ENCODE measurements at regions not wholly inside any gene's neighbourhood (a gene's known extent, or its start where the extent isn't known, plus 50 kb on each side); places are given as distances from the start of the nearest gene placed in this dataset.

GRCh38 chr1:104854529-104854928 is 1104.8 kb downstream of the AMY1C start:
- DNase-seq: no peak
- no peak for ATAC-seq
- intact Hi-C loops (cut with DNase I): no loop called here

GRCh38 chr1:104855550-104855949 is 1105.9 kb downstream of the AMY1C start:
- intact Hi-C loops (cut with DNase I): no loop called here
- DNase-seq (no peak), ATAC-seq (no peak)

DNA sequence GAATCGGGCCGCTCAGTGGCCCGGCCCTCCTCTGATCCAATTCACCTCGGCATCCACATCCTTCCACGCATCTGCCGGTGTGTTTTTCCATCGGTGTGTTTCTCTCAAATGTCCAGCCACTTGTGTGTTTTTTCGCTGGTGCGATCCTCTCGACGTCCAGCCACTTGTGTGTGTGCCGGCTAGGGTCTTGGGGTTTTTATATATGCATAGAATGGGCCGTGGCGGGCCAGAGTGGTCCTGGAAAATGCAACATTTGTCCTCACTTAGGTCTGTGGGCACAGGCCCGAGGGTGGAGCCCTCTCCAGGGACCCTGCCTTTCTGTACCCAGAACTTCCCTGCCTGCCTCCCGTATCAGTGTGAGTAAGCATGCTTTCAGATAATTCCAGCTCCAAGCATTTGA is 1106.4 kb downstream of the AMY1C start:
- ATAC-seq (no peak), DNase-seq (no peak)
- intact Hi-C loops (cut with DNase I): no loop called here

GRCh38 chr1:104856518-104856917 is 1106.8 kb downstream of the AMY1C start:
- ATAC-seq (no peak), DNase-seq (no peak)
- intact Hi-C loops (cut with DNase I): no loop called here

- intact Hi-C loops (cut with DNase I): no loop called here
- no peak for ATAC-seq
- no peak for DNase-seq
These were observed 1119.1 kb downstream of the AMY1C start for GRCh38 chr1:104868794-104869193.

- DNase-seq (no peak), ATAC-seq (no peak)
- intact Hi-C loops (cut with DNase I): no loop called here
These were observed 1124.3 kb downstream of the AMY1C start for GRCh38 chr1:104874044-104874443.

GRCh38 chr1:104878203-104878909 is 1128.7 kb downstream of the AMY1C start:
- no peak for ATAC-seq
- no peak for DNase-seq
- intact Hi-C loops (cut with DNase I): no loop called here

DNA sequence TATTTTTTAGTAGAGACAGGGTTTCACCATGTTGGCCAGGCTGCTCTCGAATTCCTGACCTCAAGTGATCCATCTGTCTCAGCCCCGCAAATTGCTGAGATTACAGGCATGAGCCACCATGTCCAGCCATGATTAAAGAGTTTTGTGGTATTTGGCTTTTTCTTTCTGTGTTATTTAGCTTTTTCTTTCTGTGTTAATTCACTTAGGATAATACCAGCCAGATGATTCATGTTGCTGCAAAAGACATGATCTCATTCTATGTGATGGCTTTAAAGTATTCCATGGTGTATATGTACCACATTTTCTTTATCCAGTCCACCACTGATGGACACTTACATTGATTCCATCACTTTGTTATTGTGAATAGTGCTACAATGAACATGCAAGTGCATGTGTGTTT is 1135.2 kb downstream of the AMY1C start:
- no peak for DNase-seq
- intact Hi-C loops (cut with DNase I): no loop called here
- ATAC-seq: no peak

- DNase-seq (no peak), ATAC-seq (no peak)
- intact Hi-C loops (cut with DNase I): no loop called here
These were observed 1155.6 kb downstream of the AMY1C start for GRCh38 chr1:104905322-104905721.

- DNase-seq: no peak
- intact Hi-C loops (cut with DNase I): no loop called here
- ATAC-seq: no peak
These were observed 1156.4 kb downstream of the AMY1C start for GRCh38 chr1:104906141-104906540.

DNA sequence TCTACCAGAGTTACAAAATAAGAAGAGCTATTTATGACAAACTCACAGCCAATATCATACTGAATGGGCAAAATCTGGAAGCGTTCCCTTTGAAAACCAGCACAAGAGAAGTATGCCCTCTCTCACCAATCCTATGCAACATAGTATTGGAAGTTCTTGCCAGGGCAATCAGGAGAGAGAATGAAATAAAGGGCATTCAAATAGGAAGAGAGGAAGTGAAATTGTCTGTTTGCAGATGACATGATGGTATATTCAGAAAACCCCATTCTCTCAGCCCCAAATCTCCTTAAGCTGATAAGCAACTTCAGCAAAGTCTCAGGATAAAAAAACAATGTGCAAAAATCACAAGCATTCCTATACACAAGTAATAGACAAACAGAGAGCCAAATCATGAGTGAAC is 1169.5 kb downstream of the AMY1C start:
- no peak for DNase-seq
- ATAC-seq: no peak
- intact Hi-C loops (cut with DNase I): no loop called here

DNA sequence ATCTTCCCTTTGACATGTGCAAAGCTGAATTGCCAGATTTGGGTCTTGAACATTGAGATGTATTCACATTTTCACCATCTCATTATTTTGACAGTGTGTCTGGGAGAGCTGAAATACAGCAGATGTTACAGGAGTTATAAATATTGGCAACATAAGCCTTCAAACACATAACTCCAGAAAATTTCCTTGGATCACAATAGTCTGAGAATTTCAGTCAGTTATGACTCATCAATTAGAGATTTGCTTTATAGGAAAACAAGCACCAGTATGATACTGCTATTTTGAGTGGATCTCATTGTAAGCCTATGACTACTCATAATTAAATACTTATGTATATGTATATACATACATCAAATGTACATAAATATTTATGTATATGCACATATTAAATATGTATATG is 1171.8 kb downstream of the AMY1C start:
- ATAC-seq (no peak), DNase-seq (no peak)
- intact Hi-C loops (cut with DNase I): no loop called here

- DNase-seq: no peak
- intact Hi-C loops (cut with DNase I): no loop called here
These were observed 1173.4 kb downstream of the AMY1C start for GRCh38 chr1:104923075-104923474.

DNA sequence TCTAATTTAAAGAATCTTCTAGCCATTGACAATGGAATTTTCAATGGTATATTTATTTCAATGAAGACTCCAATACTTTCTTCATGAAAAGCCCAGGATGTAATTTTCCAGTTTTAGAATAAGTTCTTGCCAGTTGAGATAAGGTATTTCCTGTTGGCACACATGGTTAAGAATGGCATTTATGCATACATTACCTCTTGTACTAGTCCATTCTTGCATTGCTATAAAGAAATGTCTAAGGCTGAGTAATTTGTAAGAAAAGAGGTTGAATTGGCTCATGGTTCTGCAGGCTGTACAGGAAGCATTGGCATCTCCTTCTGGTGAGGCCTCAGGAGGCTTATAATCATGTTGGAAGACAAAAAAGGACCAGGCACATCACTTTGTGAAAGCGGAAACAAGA is 1179.6 kb downstream of the AMY1C start:
- intact Hi-C loops (cut with DNase I): no loop called here
- DNase-seq (no peak), ATAC-seq (no peak)

More at GRCh38 chr1:104923075-104923474, 1173.4 kb downstream of the AMY1C start:
- no peak for ATAC-seq

GRCh38 chr1:104932030-104932915 is 1182.6 kb downstream of the AMY1C start:
- ATAC-seq: no peak
- DNase-seq: no peak
- intact Hi-C loops (cut with DNase I): no loop called here

DNA sequence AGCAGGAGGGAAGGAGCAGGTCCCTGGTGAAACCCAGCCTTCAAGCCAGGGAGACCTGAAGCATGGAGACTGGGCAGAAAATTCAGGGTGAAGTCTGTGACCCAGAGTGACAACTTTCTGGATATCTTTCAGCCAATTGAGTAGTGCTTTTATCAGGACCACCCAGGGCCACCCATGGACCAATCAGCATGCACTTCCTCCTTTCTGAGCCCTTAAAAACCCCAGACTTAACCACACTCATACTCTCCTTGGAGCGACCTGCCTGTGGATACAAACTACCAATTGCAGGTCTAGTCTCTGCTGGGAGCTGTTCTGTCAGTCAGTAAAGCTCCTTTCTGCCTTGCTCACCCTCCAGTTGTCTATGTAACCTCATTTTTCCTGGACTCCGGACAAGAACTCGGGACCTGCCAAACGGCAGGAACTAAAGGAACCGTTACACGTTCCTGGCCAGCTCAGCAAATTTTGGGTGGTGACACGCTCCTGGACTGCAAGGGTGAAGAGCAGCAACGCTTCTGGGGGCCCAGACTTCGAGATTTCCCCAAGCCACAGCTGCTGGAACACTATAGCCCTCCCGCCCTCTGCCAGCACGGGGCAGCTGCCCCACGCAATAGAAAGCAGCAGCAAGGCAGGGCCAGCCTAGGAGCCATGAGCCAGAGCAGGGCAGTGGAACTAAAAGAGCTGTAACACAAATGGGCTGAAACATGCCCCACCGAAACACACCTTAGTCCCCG is 1183.4 kb downstream of the AMY1C start:
- ATAC-seq: no peak
- DNase-seq: no peak
- intact Hi-C loops (cut with DNase I): no loop called here

- DNase-seq (no peak), ATAC-seq (no peak)
- intact Hi-C loops (cut with DNase I): no loop called here
These were observed 1184.1 kb downstream of the AMY1C start for GRCh38 chr1:104933846-104934245.

DNA sequence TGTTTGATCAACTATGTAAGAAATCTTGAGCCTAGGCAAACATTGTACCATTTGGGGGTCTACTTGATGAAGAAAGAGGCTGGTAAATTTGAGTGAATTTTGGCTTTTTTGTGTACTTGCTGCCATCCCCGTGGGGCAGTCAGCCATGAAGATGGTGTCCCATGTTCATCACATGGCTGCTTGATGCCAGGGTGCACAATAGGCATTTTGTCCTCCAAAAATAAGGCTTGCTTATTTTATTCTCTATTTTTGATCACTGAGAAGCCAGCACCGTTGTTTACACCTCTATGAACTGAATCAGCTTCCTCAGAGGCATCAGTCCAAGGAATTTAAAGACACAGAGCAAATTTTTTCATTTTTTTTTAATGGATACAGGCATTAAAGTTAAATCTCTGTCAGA is 1195.7 kb downstream of the AMY1C start:
- ATAC-seq (no peak), DNase-seq (no peak)
- intact Hi-C loops (cut with DNase I): no loop called here

- DNase-seq (no peak), ATAC-seq (no peak)
- intact Hi-C loops (cut with DNase I): no loop called here
These were observed 1197.0 kb downstream of the AMY1C start for GRCh38 chr1:104946558-104947210.

DNA sequence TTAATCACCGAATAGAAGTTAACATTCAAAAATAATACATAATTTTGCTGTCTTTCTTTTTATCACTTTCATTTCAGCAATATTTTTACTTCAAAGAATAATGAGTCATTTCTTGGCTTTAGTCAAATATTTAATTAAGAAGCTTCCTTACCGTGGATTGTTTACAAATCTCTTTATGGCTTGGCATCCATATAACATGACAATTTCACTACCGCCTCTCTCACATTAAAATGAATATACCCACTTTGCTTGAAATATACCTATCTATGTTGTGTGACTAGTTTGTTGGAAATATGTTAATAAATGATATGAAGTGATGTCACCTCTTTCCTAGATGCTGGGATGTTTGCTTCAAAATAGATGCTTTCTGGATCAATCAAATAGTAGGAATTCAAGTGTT is 1203.9 kb downstream of the AMY1C start:
- DNase-seq (no peak), ATAC-seq (no peak)
- intact Hi-C loops (cut with DNase I): no loop called here

Measured in left cardiac atrium (tissue), 4 donors.